GM12892 (cell line): ENCODE measurements at regions not wholly inside any gene's neighbourhood (a gene's known extent, or its start where the extent isn't known, plus 50 kb on each side); places are given as distances from the start of the nearest gene placed in this dataset.

Experiments used
- POLR2A ChIP-seq: IDR thresholded peaks from 2 replicates; pipeline ENCODE4 v1.6.1; 2011; ENCODE audit warnings: low read depth, low read length, control low read depth
- POLR2AphosphoS5 ChIP-seq: IDR thresholded peaks from 2 replicates; pipeline ENCODE4 v1.6.1; 2011; ENCODE audit warnings: low read depth, low read length, control low read depth
- TAF1 ChIP-seq: IDR thresholded peaks from 2 replicates; pipeline ENCODE4 v1.6.1; 2011; ENCODE audit warnings: low read depth, mild to moderate bottlenecking, control low read depth, low read length, borderline replicate concordance

- TF ChIP-seq POLR2AphosphoS5: no peak
- TF ChIP-seq POLR2A: no peak
- TF ChIP-seq TAF1: no peak
Measured at GRCh38 chr4:141391293-141391692, 170.6 kb downstream of the ZNF330 start.
